GM23338 (cell line): ENCODE measurements at regions not wholly inside any gene's neighbourhood (a gene's known extent, or its start where the extent isn't known, plus 50 kb on each side); places are given as distances from the start of the nearest gene placed in this dataset.

ENCODE experiments used
- ATAC-seq: fragments of 200-7000 bp; cut with Tn5 transposase; 3 replicates; pipeline ENCODE4 v1.9.1; 2020
- DNase-seq: peaks from one replicate; pipeline ENCODE4 v3.0.0-alpha.2; 2015; ENCODE audit warnings: low spot score
- H2AFZ ChIP-seq: fragments of 200-600 bp; sonication (generic); 2 replicates; pipeline ENCODE4 v1.8.0; 2016; ENCODE audit warnings: antibody characterized with exemption, mild to moderate bottlenecking, moderate library complexity
- H3F3A ChIP-seq: fragments of 200-600 bp; sonication (generic); replicated peaks from 2 replicates; pipeline ENCODE4 v1.8.0; 2017; ENCODE audit warnings: antibody characterized with exemption, mixed run types, low read depth
- H3K27ac ChIP-seq: fragments of 200-600 bp; sonication (generic); 2 replicates; pipeline ENCODE4 v1.6.1; 2016; ENCODE audit warnings: low read depth
- H3K27me3 ChIP-seq: fragments of 200-600 bp; sonication (generic); 2 replicates; pipeline ENCODE4 v1.8.0; 2016; ENCODE audit warnings: mild to moderate bottlenecking, mixed run types, moderate library complexity; ENCODE audit not compliant: insufficient read depth
- H3K36me3 ChIP-seq: fragments of 200-600 bp; sonication (generic); 2 replicates; pipeline ENCODE4 v1.8.0; 2016; ENCODE audit warnings: mild to moderate bottlenecking; ENCODE audit not compliant: insufficient read depth
- H3K4me1 ChIP-seq: fragments of 200-600 bp; sonication (generic); 2 replicates; pipeline ENCODE4 v1.8.0; 2016; ENCODE audit warnings: mild to moderate bottlenecking, moderate library complexity; ENCODE audit not compliant: insufficient read depth
- H3K4me2 ChIP-seq: fragments of 200-600 bp; sonication (generic); 2 replicates; pipeline ENCODE4 v1.7.1; 2017; ENCODE audit warnings: mixed run types
- H3K4me3 ChIP-seq: fragments of 200-600 bp; sonication (generic); 2 replicates; pipeline ENCODE4 v1.6.1; 2016; ENCODE audit warnings: mixed run types
- H3K79me2 ChIP-seq: fragments of 200-600 bp; sonication (generic); replicated peaks from 2 replicates; pipeline ENCODE4 v1.8.0; 2017; ENCODE audit warnings: mild to moderate bottlenecking; ENCODE audit not compliant: insufficient read depth
- H3K9me2 ChIP-seq: fragments of 200-600 bp; sonication (generic); 2 replicates; pipeline ENCODE4 v1.8.0; 2017; ENCODE audit not compliant: insufficient read depth
- H4K20me1 ChIP-seq: fragments of 200-600 bp; sonication (generic); replicated peaks from 2 replicates; pipeline ENCODE4 v1.8.0; 2017; ENCODE audit warnings: mild to moderate bottlenecking; ENCODE audit not compliant: insufficient read depth
- H3K27ac Mint-ChIP-seq: 2 replicates; pipeline ENCODE4 v1.8.0; 2020; ENCODE audit warnings: inconsistent platforms, mild to moderate bottlenecking, moderate library complexity, mixed read lengths
- H3K27me3 Mint-ChIP-seq: 3 replicates; pipeline ENCODE4 v1.8.0; 2022; ENCODE audit warnings: low read depth, mild to moderate bottlenecking, moderate library complexity, mixed read lengths, inconsistent platforms; ENCODE audit not compliant: insufficient read depth, poor library complexity
- H3K36me3 Mint-ChIP-seq: 3 replicates; pipeline ENCODE4 v1.8.0; 2021; ENCODE audit warnings: low read depth, mild to moderate bottlenecking, inconsistent platforms, moderate library complexity, mixed read lengths
- H3K4me1 Mint-ChIP-seq: 3 replicates; pipeline ENCODE4 v1.8.0; 2020; ENCODE audit warnings: mild to moderate bottlenecking, inconsistent platforms, mixed read lengths
- H3K4me3 Mint-ChIP-seq: 3 replicates; pipeline ENCODE4 v1.8.0; 2021; ENCODE audit warnings: moderate library complexity, mild to moderate bottlenecking, inconsistent platforms, mixed read lengths
- H3K9me3 Mint-ChIP-seq: 3 replicates; pipeline ENCODE4 v1.8.0; 2020; ENCODE audit warnings: moderate library complexity, mild to moderate bottlenecking, inconsistent platforms, mixed read lengths
- EZH2 ChIP-seq: fragments of 200-600 bp; sonication (generic); IDR thresholded peaks from one replicate; pipeline ENCODE4 v1.8.0; 2017; ENCODE audit warnings: antibody characterized with exemption, mild to moderate bottlenecking, low read depth; ENCODE audit not compliant: unreplicated experiment
- JUNB ChIP-seq: IDR thresholded peaks from one replicate; pipeline ENCODE4 v1.6.1; 2016; ENCODE audit warnings: antibody characterized with exemption; ENCODE audit not compliant: unreplicated experiment
- NANOG ChIP-seq: IDR thresholded peaks from 2 replicates; pipeline ENCODE4 v1.6.1; 2016; ENCODE audit warnings: antibody characterized with exemption, borderline replicate concordance
- POLR2AphosphoS5 ChIP-seq: IDR thresholded peaks from 2 replicates; pipeline ENCODE4 v1.6.1; 2016; ENCODE audit warnings: antibody characterized with exemption, low read depth
- ZNF114 ChIP-seq: fragments of 250-450 bp; sonication (Bioruptor Pico); IDR thresholded peaks from 2 replicates; pipeline ENCODE4 v1.5.0; 2020; ENCODE audit warnings: mild to moderate bottlenecking, moderate library complexity
- ZNF331 ChIP-seq: fragments of 250-450 bp; sonication (Bioruptor Pico); IDR thresholded peaks from 2 replicates; pipeline ENCODE4 v1.5.0; 2020; ENCODE audit warnings: low read depth, mild to moderate bottlenecking, moderate library complexity
- TF ChIP-seq, protein P1 (sequence below): IDR thresholded peaks from one replicate; pipeline ENCODE4 v1.6.1; 2018; ENCODE audit warnings: antibody characterized with exemption; ENCODE audit not compliant: unreplicated experiment
- TF ChIP-seq, protein P2 (sequence below): IDR thresholded peaks from 2 replicates; pipeline ENCODE4 v1.6.1; 2016; ENCODE audit warnings: antibody characterized with exemption

DNA sequence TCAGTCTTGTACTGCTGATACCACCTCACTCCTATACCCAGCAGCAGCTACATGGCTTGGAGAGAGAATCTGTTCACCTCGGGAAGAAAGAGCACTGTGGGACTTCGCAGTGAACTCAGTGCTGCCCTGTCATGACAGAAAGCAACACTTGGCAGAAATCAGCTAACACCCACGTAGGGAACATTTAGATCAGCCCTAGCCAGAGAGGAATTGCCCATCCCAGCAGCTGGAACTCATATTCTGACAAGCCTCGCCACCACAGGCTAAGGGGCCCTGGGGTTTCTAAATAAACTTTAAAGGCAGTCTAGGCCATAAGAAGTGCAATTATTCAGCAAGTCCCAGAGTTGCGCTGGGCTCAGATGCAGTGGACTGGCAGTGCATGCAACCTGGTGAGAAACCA is 1266.8 kb downstream of the GRIK2 start:
- Histone ChIP-seq H3F3A (no peaks in the 10 kb centered on the region), H3K4me2 (no peak overlapping the region), H3K4me1 (no peaks in the 10 kb centered on the region), H2AFZ (no peak overlapping the region), H3K36me3 (no peaks in the 10 kb centered on the region), H3K27me3 (no peaks in the 10 kb centered on the region), H3K27ac (no peak overlapping the region), H3K4me3 (no peak overlapping the region), H3K9me2 (0 out of 2 replicates have a peak, but pooled peaks cover 3% of the 10 kb centered on the region), H4K20me1 (no peaks in the 10 kb centered on the region), H3K79me2 (no peaks in the 10 kb centered on the region)
- ATAC-seq (no peak), DNase-seq (no peak)
- no peak for TF ChIP-seq EZH2
- TF ChIP-seq, protein P1, sequence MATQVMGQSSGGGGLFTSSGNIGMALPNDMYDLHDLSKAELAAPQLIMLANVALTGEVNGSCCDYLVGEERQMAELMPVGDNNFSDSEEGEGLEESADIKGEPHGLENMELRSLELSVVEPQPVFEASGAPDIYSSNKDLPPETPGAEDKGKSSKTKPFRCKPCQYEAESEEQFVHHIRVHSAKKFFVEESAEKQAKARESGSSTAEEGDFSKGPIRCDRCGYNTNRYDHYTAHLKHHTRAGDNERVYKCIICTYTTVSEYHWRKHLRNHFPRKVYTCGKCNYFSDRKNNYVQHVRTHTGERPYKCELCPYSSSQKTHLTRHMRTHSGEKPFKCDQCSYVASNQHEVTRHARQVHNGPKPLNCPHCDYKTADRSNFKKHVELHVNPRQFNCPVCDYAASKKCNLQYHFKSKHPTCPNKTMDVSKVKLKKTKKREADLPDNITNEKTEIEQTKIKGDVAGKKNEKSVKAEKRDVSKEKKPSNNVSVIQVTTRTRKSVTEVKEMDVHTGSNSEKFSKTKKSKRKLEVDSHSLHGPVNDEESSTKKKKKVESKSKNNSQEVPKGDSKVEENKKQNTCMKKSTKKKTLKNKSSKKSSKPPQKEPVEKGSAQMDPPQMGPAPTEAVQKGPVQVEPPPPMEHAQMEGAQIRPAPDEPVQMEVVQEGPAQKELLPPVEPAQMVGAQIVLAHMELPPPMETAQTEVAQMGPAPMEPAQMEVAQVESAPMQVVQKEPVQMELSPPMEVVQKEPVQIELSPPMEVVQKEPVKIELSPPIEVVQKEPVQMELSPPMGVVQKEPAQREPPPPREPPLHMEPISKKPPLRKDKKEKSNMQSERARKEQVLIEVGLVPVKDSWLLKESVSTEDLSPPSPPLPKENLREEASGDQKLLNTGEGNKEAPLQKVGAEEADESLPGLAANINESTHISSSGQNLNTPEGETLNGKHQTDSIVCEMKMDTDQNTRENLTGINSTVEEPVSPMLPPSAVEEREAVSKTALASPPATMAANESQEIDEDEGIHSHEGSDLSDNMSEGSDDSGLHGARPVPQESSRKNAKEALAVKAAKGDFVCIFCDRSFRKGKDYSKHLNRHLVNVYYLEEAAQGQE = no peak
- TF ChIP-seq POLR2AphosphoS5 = no peak
- Mint-ChIP-seq H3K27ac (no peak overlapping the region), H3K4me1 (no peaks in the 10 kb centered on the region), H3K36me3 (no peaks in the 10 kb centered on the region), H3K4me3 (no peak overlapping the region), H3K27me3 (no peaks in the 10 kb centered on the region), H3K9me3 (no peaks in the 10 kb centered on the region)

DNA sequence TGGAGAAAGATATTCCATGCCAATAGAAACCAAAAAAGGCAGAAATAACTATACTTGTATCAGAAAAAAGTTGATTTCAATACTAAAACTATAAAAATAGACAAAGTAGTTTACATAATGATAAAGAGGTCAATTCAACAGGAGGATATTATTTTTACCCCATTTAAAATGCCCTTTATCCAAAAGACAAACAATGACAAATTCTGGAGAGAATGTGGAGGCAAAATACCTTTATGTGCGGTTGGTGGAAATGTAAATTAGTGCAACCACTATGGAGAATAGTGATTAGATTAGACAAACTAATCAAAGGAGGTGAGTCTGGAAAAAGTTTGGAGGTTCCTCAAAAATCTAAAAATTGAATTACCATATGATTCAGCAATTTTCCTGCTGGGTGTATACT is 1262.3 kb downstream of the GRIK2 start:
- Histone ChIP-seq H3K9me2 (0 out of 2 replicates have a peak, but pooled peaks cover 3% of the 10 kb centered on the region), H3K4me2 (no peak overlapping the region), H3K27me3 (no peaks in the 10 kb centered on the region), H3K36me3 (no peaks in the 10 kb centered on the region), H2AFZ (no peak overlapping the region), H3K4me3 (no peak overlapping the region), H4K20me1 (no peaks in the 10 kb centered on the region), H3K79me2 (no peaks in the 10 kb centered on the region), H3K4me1 (no peaks in the 10 kb centered on the region), H3F3A (no peaks in the 10 kb centered on the region), H3K27ac (no peak overlapping the region)
- peaks cover 2% of the 10 kb centered on the region for H3K27me3 Mint-ChIP-seq
- no peaks in the 10 kb centered on the region; the same call in 2 of the 3 replicates for H3K36me3 Mint-ChIP-seq
- ATAC-seq = no peak
- no peak overlapping the region for H3K27ac Mint-ChIP-seq
- no peak overlapping the region for H3K4me3 Mint-ChIP-seq
- H3K4me1 Mint-ChIP-seq = no peaks in the 10 kb centered on the region
- peaks cover 7% of the 10 kb centered on the region; the same call in 2 of the 3 replicates for H3K9me3 Mint-ChIP-seq
- no peak for DNase-seq
- TF ChIP-seq JUNB (no peak), EZH2 (no peak), ZNF114 (no peak), NANOG (no peak), ZNF331 (no peak), POLR2AphosphoS5 (no peak)
- TF ChIP-seq, protein P2, sequence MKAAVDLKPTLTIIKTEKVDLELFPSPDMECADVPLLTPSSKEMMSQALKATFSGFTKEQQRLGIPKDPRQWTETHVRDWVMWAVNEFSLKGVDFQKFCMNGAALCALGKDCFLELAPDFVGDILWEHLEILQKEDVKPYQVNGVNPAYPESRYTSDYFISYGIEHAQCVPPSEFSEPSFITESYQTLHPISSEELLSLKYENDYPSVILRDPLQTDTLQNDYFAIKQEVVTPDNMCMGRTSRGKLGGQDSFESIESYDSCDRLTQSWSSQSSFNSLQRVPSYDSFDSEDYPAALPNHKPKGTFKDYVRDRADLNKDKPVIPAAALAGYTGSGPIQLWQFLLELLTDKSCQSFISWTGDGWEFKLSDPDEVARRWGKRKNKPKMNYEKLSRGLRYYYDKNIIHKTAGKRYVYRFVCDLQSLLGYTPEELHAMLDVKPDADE = no peak
- TF ChIP-seq, protein P1 = no peak
